ENCODE measurements at regions not wholly inside any gene's neighbourhood (a gene's known extent, or its start where the extent isn't known, plus 50 kb on each side); places are given as distances from the start of the nearest gene placed in this dataset.

DNA sequence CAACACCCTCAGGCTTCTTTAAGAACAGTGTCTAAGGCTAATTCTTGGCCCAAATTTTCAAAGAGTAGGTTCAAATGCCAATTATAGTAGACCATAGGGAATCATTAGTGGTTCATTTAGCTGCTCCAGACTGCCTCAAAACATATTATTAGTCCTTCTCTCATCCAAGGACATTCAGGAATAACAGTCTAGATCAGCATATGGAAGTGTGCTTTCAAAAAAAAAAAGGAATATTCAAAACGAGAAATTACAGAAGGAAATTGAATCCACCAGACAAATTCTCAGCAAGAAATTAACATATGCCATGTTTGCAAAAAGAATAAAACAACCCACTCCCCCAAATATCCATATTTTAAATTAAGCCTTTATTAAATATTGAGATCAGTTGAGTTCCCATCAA, 293.1 kb downstream of the SMARCA1 start:
- TF ChIP-seq EZH2 (IDR thresholded peaks at IDR 0.05; ENCODE audit: borderline replicate concordance, low read depth, low read length, poor library complexity, severe bottlenecking), result no peak
- TF ChIP-seq, protein P1, sequence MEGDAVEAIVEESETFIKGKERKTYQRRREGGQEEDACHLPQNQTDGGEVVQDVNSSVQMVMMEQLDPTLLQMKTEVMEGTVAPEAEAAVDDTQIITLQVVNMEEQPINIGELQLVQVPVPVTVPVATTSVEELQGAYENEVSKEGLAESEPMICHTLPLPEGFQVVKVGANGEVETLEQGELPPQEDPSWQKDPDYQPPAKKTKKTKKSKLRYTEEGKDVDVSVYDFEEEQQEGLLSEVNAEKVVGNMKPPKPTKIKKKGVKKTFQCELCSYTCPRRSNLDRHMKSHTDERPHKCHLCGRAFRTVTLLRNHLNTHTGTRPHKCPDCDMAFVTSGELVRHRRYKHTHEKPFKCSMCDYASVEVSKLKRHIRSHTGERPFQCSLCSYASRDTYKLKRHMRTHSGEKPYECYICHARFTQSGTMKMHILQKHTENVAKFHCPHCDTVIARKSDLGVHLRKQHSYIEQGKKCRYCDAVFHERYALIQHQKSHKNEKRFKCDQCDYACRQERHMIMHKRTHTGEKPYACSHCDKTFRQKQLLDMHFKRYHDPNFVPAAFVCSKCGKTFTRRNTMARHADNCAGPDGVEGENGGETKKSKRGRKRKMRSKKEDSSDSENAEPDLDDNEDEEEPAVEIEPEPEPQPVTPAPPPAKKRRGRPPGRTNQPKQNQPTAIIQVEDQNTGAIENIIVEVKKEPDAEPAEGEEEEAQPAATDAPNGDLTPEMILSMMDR (conservative IDR thresholded peaks at IDR 0.05; ENCODE audit: low read depth, low read length), result no peak
